HepG2 (cell line): ENCODE measurements at regions not wholly inside any gene's neighbourhood (a gene's known extent, or its start where the extent isn't known, plus 50 kb on each side); places are given as distances from the start of the nearest gene placed in this dataset.

Experiments
- ATAC-seq: fragments of 200-7000 bp; cut with Tn5 transposase; 3 replicates; pipeline ENCODE4 v1.9.1; 2020; ENCODE audit warnings: mild to moderate bottlenecking, moderate library complexity
- BruUV-seq: library from RNA; stranded (reverse); fragments of 400-500 nt; replicated peaks from 2 replicates; lab custom pipeline; 2021; lab: Mats Ljungman, UMichigan
- CTCF ChIA-PET: fragments of 300-600 bp; formaldehyde crosslinking; extraction: SDS; loops from one replicate; lab custom pipeline; 2021; ENCODE audit warnings: low total read pairs, inconsistent platforms, low intra/inter-chr PET ratio; lab: Yijun Ruan, JAX
- POLR2A ChIA-PET: fragments of 350-600 bp; sonication (Branson Sonifier 250); formaldehyde crosslinking; loops from one replicate; lab custom pipeline; 2020; ENCODE audit warnings: antibody characterized with exemption, inconsistent platforms; lab: Yijun Ruan, JAX
- DNase-seq: peaks from one replicate; pipeline ENCODE4 v3.0.0-alpha.2; 2015; ENCODE audit warnings: low spot score
- FAIRE-seq: peaks from 3 replicates; lab custom pipeline; 2011; peaks lifted over from hg19 to GRCh38; lab: Jason Lieb, UNC
- H2AFZ ChIP-seq: one replicate; pipeline ENCODE4 v1.6.1; 2011; ENCODE audit warnings: low read length, inconsistent platforms
- H3K27ac ChIP-seq: fragments of 300-600 bp; 3 replicates; pipeline ENCODE4 v1.8.0; 2011; ENCODE audit warnings: mixed run types, mild to moderate bottlenecking, mixed read lengths, low read length, inconsistent platforms; ENCODE audit not compliant: insufficient read depth; ENCODE audit errors: extremely low read length
- H3K27me3 ChIP-seq, 2 experiments: fragments of 200-600 bp in 1 of 2; 2 replicates in 1 of 2; 3 replicates in 1 of 2; pipeline versions ENCODE4 v1.6.0 to v1.8.0; 2011; ENCODE audit warnings: low read length in 2 of 2, mild to moderate bottlenecking in 2 of 2, moderate library complexity in 2 of 2, inconsistent platforms in 1 of 2; ENCODE audit not compliant: insufficient read depth in 2 of 2, control insufficient read depth in 1 of 2
- H3K36me3 ChIP-seq, 2 experiments: fragments of 200-600 bp in 1 of 2; replicated peaks in 1 of 2; 2 replicates in 1 of 2; 3 replicates in 1 of 2; pipeline versions ENCODE4 v1.5.1 to v1.8.0; 2011; ENCODE audit warnings: low read length in 2 of 2, inconsistent platforms in 1 of 2; ENCODE audit not compliant: insufficient read depth in 2 of 2, control insufficient read depth in 1 of 2
- H3K4me1 ChIP-seq: 2 replicates; pipeline ENCODE4 v1.5.1; 2012; ENCODE audit warnings: low read length, inconsistent platforms; ENCODE audit not compliant: insufficient read depth
- H3K4me2 ChIP-seq: 2 replicates; pipeline ENCODE4 v1.6.0; 2011; ENCODE audit warnings: low read depth, low read length, inconsistent platforms
- H3K4me3 ChIP-seq, 3 experiments: fragments of 200-600 bp in 1 of 3; sonication (generic), shearing (Covaris generic) in 1 of 3; replicated peaks in 1 of 3; 2 replicates each; pipeline ENCODE4 v1.5.1; 2011 to 2016; ENCODE audit warnings: low read length in 3 of 3, inconsistent platforms in 2 of 3, low read depth in 2 of 3, mild to moderate bottlenecking in 2 of 3, control low read depth in 1 of 3, mixed read lengths in 1 of 3; ENCODE audit not compliant: insufficient read depth in 1 of 3
- H3K79me2 ChIP-seq: one replicate; pipeline ENCODE4 v1.6.1; 2011; ENCODE audit warnings: low read length, inconsistent platforms; ENCODE audit not compliant: insufficient read depth
- H3K9ac ChIP-seq: 2 replicates; pipeline ENCODE4 v1.6.0; 2011; ENCODE audit warnings: mild to moderate bottlenecking, low read depth, low read length, inconsistent platforms; ENCODE audit not compliant: insufficient read depth
- H3K9me3 ChIP-seq: 2 replicates; pipeline ENCODE4 v1.5.1; 2012; ENCODE audit warnings: mild to moderate bottlenecking, low read length
- H4K20me1 ChIP-seq: 2 replicates; pipeline ENCODE4 v1.6.0; 2011; ENCODE audit warnings: inconsistent platforms, mild to moderate bottlenecking, low read length, moderate library complexity; ENCODE audit not compliant: insufficient read depth
- ATAD3A ChIP-seq: sonication (generic); formaldehyde crosslinking; IDR thresholded peaks from 2 replicates; pipeline ENCODE4 v1.4.0; 2020; ENCODE audit warnings: missing genetic modification reagents
- BRD4 ChIP-seq: sonication (generic); formaldehyde crosslinking; IDR thresholded peaks from 2 replicates; pipeline ENCODE4 v1.4.0; 2020; ENCODE audit warnings: missing genetic modification reagents
- CEBPZ ChIP-seq: IDR thresholded peaks from 2 replicates; pipeline ENCODE4 v1.6.1; 2012; ENCODE audit warnings: low read length, improper control_type of control experiment
- ELF3 ChIP-seq: IDR thresholded peaks from 2 replicates; pipeline ENCODE4 v1.6.1; 2016; ENCODE audit warnings: missing genetic modification reagents, missing compliant biosample characterization
- FOXK2 ChIP-seq: fragments of 450-650 bp; IDR thresholded peaks from 2 replicates; pipeline ENCODE4 v1.6.1; 2016
- KMT2A ChIP-seq: sonication (generic); formaldehyde crosslinking; IDR thresholded peaks from 2 replicates; pipeline ENCODE4 v1.4.0; 2020; ENCODE audit warnings: missing genetic modification reagents
- NCOA1 ChIP-seq: sonication (generic); formaldehyde crosslinking; IDR thresholded peaks from 2 replicates; pipeline ENCODE4 v1.9.0; 2021; ENCODE audit warnings: missing genetic modification reagents
- NFYB ChIP-seq: sonication (generic); formaldehyde crosslinking; IDR thresholded peaks from 2 replicates; pipeline ENCODE4 v1.4.0; 2020; ENCODE audit warnings: missing genetic modification reagents
- NR0B2 ChIP-seq: sonication (generic); formaldehyde crosslinking; IDR thresholded peaks from 2 replicates; pipeline ENCODE4 v1.4.0; 2020; ENCODE audit warnings: mild to moderate bottlenecking, missing genetic modification reagents
- RXRB ChIP-seq: IDR thresholded peaks from 2 replicates; pipeline ENCODE4 v1.6.1; 2016; ENCODE audit warnings: borderline replicate concordance, missing genetic modification reagents, missing compliant biosample characterization
- SNAPC5 ChIP-seq: sonication (generic); formaldehyde crosslinking; IDR thresholded peaks from 2 replicates; pipeline ENCODE4 v1.8.1; 2023; ENCODE audit warnings: mild to moderate bottlenecking, missing genetic modification reagents, borderline replicate concordance
- SP5 ChIP-seq: IDR thresholded peaks from 2 replicates; pipeline ENCODE4 v1.6.1; 2016; ENCODE audit warnings: low read depth, borderline replicate concordance
- TCF7L2 ChIP-seq: IDR thresholded peaks from 2 replicates; pipeline ENCODE4 v1.6.1; 2011; ENCODE audit warnings: mild to moderate bottlenecking, low read depth, low read length, moderate library complexity
- TFAP4 ChIP-seq: sonication (generic); IDR thresholded peaks from 2 replicates; pipeline ENCODE4 v1.6.1; 2016; ENCODE audit warnings: low read depth, borderline replicate concordance
- ZFP62 ChIP-seq: sonication (generic); formaldehyde crosslinking; IDR thresholded peaks from 2 replicates; pipeline ENCODE4 v1.4.0; 2020; ENCODE audit warnings: missing genetic modification reagents
- ZKSCAN5 ChIP-seq: sonication (generic); formaldehyde crosslinking; IDR thresholded peaks from 2 replicates; pipeline ENCODE4 v1.5.1; 2020; ENCODE audit warnings: mild to moderate bottlenecking, missing genetic modification reagents
- ZNF121 ChIP-seq: sonication (generic); formaldehyde crosslinking; IDR thresholded peaks from 2 replicates; pipeline ENCODE4 v1.5.0; 2020; ENCODE audit warnings: mild to moderate bottlenecking, missing genetic modification reagents
- ZNF224 ChIP-seq: sonication (generic); formaldehyde crosslinking; IDR thresholded peaks from 2 replicates; pipeline ENCODE4 v1.5.0; 2020; ENCODE audit warnings: mild to moderate bottlenecking, missing genetic modification reagents
- ZNF333 ChIP-seq: sonication (generic); formaldehyde crosslinking; IDR thresholded peaks from 2 replicates; pipeline ENCODE4 v1.4.0; 2020; ENCODE audit warnings: mild to moderate bottlenecking, missing genetic modification reagents, borderline replicate concordance
- ZNF33A ChIP-seq: sonication (generic); formaldehyde crosslinking; IDR thresholded peaks from 2 replicates; pipeline ENCODE4 v1.5.1; 2020; ENCODE audit warnings: missing genetic modification reagents, mild to moderate bottlenecking, moderate library complexity, borderline replicate concordance
- ZNF350 ChIP-seq: sonication (generic); formaldehyde crosslinking; IDR thresholded peaks from 2 replicates; pipeline ENCODE4 v1.4.0; 2020; ENCODE audit warnings: mild to moderate bottlenecking, low read depth, missing genetic modification reagents, borderline replicate concordance
- ZNF549 ChIP-seq: sonication (generic); formaldehyde crosslinking; IDR thresholded peaks from 2 replicates; pipeline ENCODE4 v1.5.0; 2020; ENCODE audit warnings: missing genetic modification reagents
- ZNF563 ChIP-seq: sonication (generic); formaldehyde crosslinking; IDR thresholded peaks from 2 replicates; pipeline ENCODE4 v1.8.0; 2022; ENCODE audit warnings: mild to moderate bottlenecking, moderate library complexity, missing genetic modification reagents
- ZNF720 ChIP-seq: sonication (generic); formaldehyde crosslinking; IDR thresholded peaks from 2 replicates; pipeline ENCODE4 v1.4.0; 2020; ENCODE audit warnings: missing genetic modification reagents
- ZNF792 ChIP-seq: IDR thresholded peaks from 2 replicates; pipeline ENCODE4 v1.6.1; 2016
- WGBS: methylation state at CpG from one replicate; pipeline ENCODE4 v1.1.6; 2017; ENCODE audit warnings: low lambda C conversion rate; 5-methylcytosine and 5-hydroxymethylcytosine counted together
- in situ Hi-C: cut with HindIII; loops from 2 replicates; pipeline ENCODE4 v1.10.0; 2017; ENCODE audit warnings: low pct_unique_long_range_greater_than_20kb; ENCODE audit not compliant: extremely low pct_ligation_motif_present
- intact Hi-C: fragments of 100-400 bp; cut with micrococcal nuclease; formaldehyde crosslinking; loops from one replicate; pipeline ENCODE4 v1.10.0; 2022; ENCODE audit not compliant: unreplicated experiment

- no peak for TF ChIP-seq CEBPZ
- no peak for TF ChIP-seq NFYB
- TF ChIP-seq ZNF333 (CRISPR knock-in tag): no peak
- TF ChIP-seq ZNF224 (CRISPR knock-in tag): no peak
- no peak for TF ChIP-seq ZFP62
- no peak for TF ChIP-seq ZNF549 (CRISPR knock-in tag)
- no peak for TF ChIP-seq SNAPC5 (CRISPR knock-in tag)
- no peak for TF ChIP-seq TCF7L2
- TF ChIP-seq RXRB: no peak
- TF ChIP-seq, all 625 proteins: peak for 0
Measured at GRCh38 chr1:59045636-59046035, 251.3 kb upstream of the FGGY start (continued).

GRCh38 chr1:59046134-59046533, 250.8 kb upstream of the FGGY start:
- H3K9ac ChIP-seq: no peak overlapping the region
- FAIRE-seq: no peak
- no peak for TF ChIP-seq ZNF563 (CRISPR knock-in tag)
- no peak for TF ChIP-seq FOXK2
- TF ChIP-seq ZNF33A (CRISPR knock-in tag): no peak
- TF ChIP-seq NCOA1 (CRISPR knock-in tag): no peak
- no peak for TF ChIP-seq SP5 (CRISPR knock-in tag)
- no peak for TF ChIP-seq ZNF792 (CRISPR knock-in tag)
- no peak for TF ChIP-seq TFAP4
- no peak for TF ChIP-seq ELF3
- no peak for TF ChIP-seq ATAD3A
- TF ChIP-seq KMT2A: no peak
- TF ChIP-seq ZNF121 (CRISPR knock-in tag): no peak
- no peak for TF ChIP-seq ZNF549 (CRISPR knock-in tag)
- TF ChIP-seq ZNF720: no peak
- no peak for TF ChIP-seq BRD4 (CRISPR knock-in tag)
- no peak for TF ChIP-seq ZNF350 (CRISPR knock-in tag)
- TF ChIP-seq NR0B2 (CRISPR knock-in tag): no peak
- no peak for TF ChIP-seq ZKSCAN5 (CRISPR knock-in tag)

More at GRCh38 chr1:59046134-59046533, 250.8 kb upstream of the FGGY start:
- H3K79me2 ChIP-seq: no peaks in the 10 kb centered on the region
- no peak overlapping the region for H3K27ac ChIP-seq
- DNase-seq (no peak), ATAC-seq (no peak)
- intact Hi-C loops (no loop called here), in situ Hi-C loops (no loop called here)
- H3K36me3 ChIP-seq: no peaks in the 10 kb centered on the region
- H3K4me2 ChIP-seq: no peak overlapping the region
- POLR2A ChIA-PET: no interaction called here
- H2AFZ ChIP-seq: no peak overlapping the region
- H4K20me1 ChIP-seq: no peaks in the 10 kb centered on the region
- CTCF ChIA-PET: no interaction called here
- WGBS: 43% methylated on average over 2 of the region's 2 CpGs
- H3K9me3 ChIP-seq: no peaks in the 10 kb centered on the region
- H3K27me3 ChIP-seq: peaks cover 0 to 21% of the 10 kb centered on the region in 2 experiments; a peak in 3 of 5 replicates
- BruUV-seq: no TSS peak
- H3K4me1 ChIP-seq: peaks cover 48% of the 10 kb centered on the region
- H3K4me3 ChIP-seq: no peak overlapping the region
